SU-DHL-6 (cell line): ENCODE measurements at regions not wholly inside any gene's neighbourhood (a gene's known extent, or its start where the extent isn't known, plus 50 kb on each side); places are given as distances from the start of the nearest gene placed in this dataset.

Experiments used
- H2AFZ ChIP-seq: fragments of 200-600 bp; sonication (generic); 2 replicates; pipeline ENCODE4 v1.6.1; 2014; ENCODE audit warnings: low read depth, mild to moderate bottlenecking, moderate library complexity, mixed read lengths, antibody characterized with exemption, low read length; ENCODE audit not compliant: severe bottlenecking
- H3F3A ChIP-seq: fragments of 200-600 bp; shearing (Covaris generic); 2 replicates; pipeline ENCODE4 v1.6.0; 2016; ENCODE audit warnings: antibody characterized with exemption, mild to moderate bottlenecking; ENCODE audit not compliant: insufficient read depth
- H3K27ac ChIP-seq: fragments of 200-600 bp; sonication (generic); 2 replicates; pipeline ENCODE4 v1.5.1; 2016; ENCODE audit warnings: low read depth, mild to moderate bottlenecking, low read length, moderate library complexity, mixed read lengths
- H3K27me3 ChIP-seq: fragments of 200-600 bp; sonication (generic), shearing (Covaris generic); 2 replicates; pipeline ENCODE4 v1.6.0; 2014; ENCODE audit warnings: mild to moderate bottlenecking, low read length
- H3K36me3 ChIP-seq: fragments of 200-600 bp; sonication (generic); 2 replicates; pipeline ENCODE4 v1.6.1; 2014; ENCODE audit warnings: mild to moderate bottlenecking, low read length, mixed read lengths
- H3K4me2 ChIP-seq: fragments of 300-600, 200-600 bp; shearing (Covaris generic), sonication (generic); 2 replicates; pipeline ENCODE4 v1.6.0; 2014; ENCODE audit warnings: low read length, low read depth, mild to moderate bottlenecking; ENCODE audit not compliant: poor library complexity, severe bottlenecking
- H3K4me3 ChIP-seq: fragments of 200-600 bp; sonication (generic); 2 replicates; pipeline ENCODE4 v1.5.1; 2014; ENCODE audit warnings: antibody characterized with exemption, low read length, mild to moderate bottlenecking, mixed read lengths; ENCODE audit not compliant: insufficient read depth, poor library complexity, severe bottlenecking
- H3K79me2 ChIP-seq: fragments of 200-600 bp; sonication (generic); 2 replicates; pipeline ENCODE4 v1.6.1; 2014; ENCODE audit warnings: mild to moderate bottlenecking, low read length, moderate library complexity; ENCODE audit not compliant: insufficient read depth
- H3K9ac ChIP-seq: fragments of 200-600 bp; sonication (generic); 2 replicates; pipeline ENCODE4 v1.7.0; 2014; ENCODE audit warnings: mild to moderate bottlenecking, low read length
- H3K9me2 ChIP-seq: fragments of 200-600 bp; sonication (generic); replicated peaks from 2 replicates; pipeline ENCODE4 v1.6.1; 2014; ENCODE audit warnings: low read length; ENCODE audit not compliant: insufficient read depth
- H3K9me3 ChIP-seq: fragments of 200-600 bp; sonication (generic); 2 replicates; pipeline ENCODE4 v1.6.1; 2014; ENCODE audit warnings: low read length, mixed read lengths; ENCODE audit not compliant: insufficient read depth
- H4K20me1 ChIP-seq: fragments of 200-600 bp; sonication (generic); 2 replicates; pipeline ENCODE4 v1.6.1; 2014; ENCODE audit warnings: low read depth, mild to moderate bottlenecking, antibody characterized with exemption, low read length, moderate library complexity, mixed read lengths
- CTCF ChIP-seq: fragments of 200-600 bp; sonication (generic); IDR thresholded peaks from one replicate; pipeline ENCODE4 v1.5.1; 2017; ENCODE audit warnings: antibody characterized with exemption, mild to moderate bottlenecking, low read length, moderate library complexity; ENCODE audit not compliant: insufficient read depth, poor library complexity, severe bottlenecking
- EZH2phosphoT487 ChIP-seq: fragments of 200-600 bp; sonication (generic), shearing (Covaris generic); conservative IDR thresholded peaks from 2 replicates; pipeline ENCODE4 v1.6.1; 2018; ENCODE audit warnings: mild to moderate bottlenecking, antibody characterized with exemption, low read length, moderate library complexity, mixed read lengths

GRCh38 chr5:87951661-87952060 is 317.0 kb downstream of the TMEM161B start:
- TF ChIP-seq EZH2phosphoT487 (no peak), CTCF (no peak)
- Histone ChIP-seq H3K9me3 (no peaks in the 10 kb centered on the region), H3K36me3 (no peaks in the 10 kb centered on the region), H3K27ac (no peak overlapping the region), H3K4me2 (no peak overlapping the region), H4K20me1 (no peaks in the 10 kb centered on the region), H3F3A (no peaks in the 10 kb centered on the region), H3K79me2 (no peaks in the 10 kb centered on the region), H3K9ac (no peak overlapping the region), H3K27me3 (no peaks in the 10 kb centered on the region), H2AFZ (no peak overlapping the region), H3K9me2 (no peaks in the 10 kb centered on the region), H3K4me3 (no peak overlapping the region)

GRCh38 chr5:87949676-87950631 is 318.7 kb downstream of the TMEM161B start:
- Histone ChIP-seq H3K36me3 (no peaks in the 10 kb centered on the region), H3K9me3 (no peaks in the 10 kb centered on the region), H3K79me2 (no peaks in the 10 kb centered on the region), H2AFZ (no peak overlapping the region), H3K9ac (no peak overlapping the region), H3K9me2 (no peaks in the 10 kb centered on the region), H4K20me1 (no peaks in the 10 kb centered on the region), H3K27ac (no peak overlapping the region), H3K4me3 (no peak overlapping the region), H3K27me3 (no peaks in the 10 kb centered on the region), H3K4me2 (no peak overlapping the region), H3F3A (no peaks in the 10 kb centered on the region)
- no peak for TF ChIP-seq CTCF

GRCh38 chr5:87948486-87948885 is 320.2 kb downstream of the TMEM161B start:
- Histone ChIP-seq H3K9me2 (no peaks in the 10 kb centered on the region), H2AFZ (no peak overlapping the region), H4K20me1 (no peaks in the 10 kb centered on the region), H3K27ac (no peak overlapping the region), H3F3A (no peaks in the 10 kb centered on the region), H3K9ac (no peak overlapping the region), H3K4me3 (no peak overlapping the region), H3K9me3 (no peaks in the 10 kb centered on the region), H3K4me2 (no peak overlapping the region), H3K27me3 (no peaks in the 10 kb centered on the region), H3K79me2 (no peaks in the 10 kb centered on the region), H3K36me3 (no peaks in the 10 kb centered on the region)
- TF ChIP-seq EZH2phosphoT487 (no peak), CTCF (no peak)
